GM19395 (cell line): ENCODE measurements at regions not wholly inside any gene's neighbourhood (a gene's known extent, or its start where the extent isn't known, plus 50 kb on each side); places are given as distances from the start of the nearest gene placed in this dataset.
"Not testable (repeated sequence)": the region's sequence is repeated elsewhere in the genome, so short reads cannot be mapped to it uniquely, and the experiment has no call there.

Experiments
- ATAC-seq: cut with Tn5 transposase; IDR thresholded peaks from one replicate; pipeline ENCODE4 v1.9.1; 2021; ENCODE audit warnings: mild to moderate bottlenecking, moderate library complexity; ENCODE audit not compliant: unreplicated experiment

DNA sequence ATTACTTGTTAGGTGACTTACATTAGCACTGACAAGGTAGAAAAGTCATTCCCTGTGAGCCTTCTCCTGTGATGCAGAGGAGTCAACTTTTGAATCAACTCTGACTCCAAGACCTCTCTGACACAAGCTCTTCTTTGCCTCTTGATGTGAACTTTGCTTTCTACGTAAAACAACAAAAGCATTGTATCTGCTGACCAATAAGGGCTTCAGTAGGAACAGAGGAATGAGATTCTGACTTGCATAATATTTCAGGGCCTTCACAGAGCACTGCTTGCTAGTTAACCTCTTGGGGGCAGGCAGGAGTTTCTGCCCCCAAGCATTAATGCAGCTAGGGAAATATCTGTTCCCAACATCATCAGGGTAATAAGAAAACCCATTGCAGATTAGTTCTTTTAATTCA, 791.5 kb downstream of the BCL11A start:
- ATAC-seq, result no peak

DNA sequence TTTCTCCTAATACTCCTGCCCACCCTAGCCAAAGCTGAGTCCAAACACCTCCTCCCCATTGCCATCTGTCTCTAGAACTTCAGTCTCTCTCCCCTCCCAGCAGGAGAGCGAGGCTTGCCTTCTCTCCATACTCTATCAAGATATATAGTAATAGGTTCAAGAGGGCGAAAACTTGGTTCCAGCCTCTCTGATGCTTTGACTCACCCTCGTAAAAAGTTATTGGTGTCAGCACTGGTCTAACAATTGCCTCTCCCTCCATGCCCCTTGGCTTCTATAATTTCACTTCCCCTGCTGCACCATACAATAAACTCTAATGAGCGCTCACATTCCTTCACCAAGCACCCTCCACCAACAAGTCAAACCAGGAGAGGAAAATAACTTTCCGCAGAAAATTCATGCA, 797.3 kb downstream of the BCL11A start:
- no peak for ATAC-seq

DNA sequence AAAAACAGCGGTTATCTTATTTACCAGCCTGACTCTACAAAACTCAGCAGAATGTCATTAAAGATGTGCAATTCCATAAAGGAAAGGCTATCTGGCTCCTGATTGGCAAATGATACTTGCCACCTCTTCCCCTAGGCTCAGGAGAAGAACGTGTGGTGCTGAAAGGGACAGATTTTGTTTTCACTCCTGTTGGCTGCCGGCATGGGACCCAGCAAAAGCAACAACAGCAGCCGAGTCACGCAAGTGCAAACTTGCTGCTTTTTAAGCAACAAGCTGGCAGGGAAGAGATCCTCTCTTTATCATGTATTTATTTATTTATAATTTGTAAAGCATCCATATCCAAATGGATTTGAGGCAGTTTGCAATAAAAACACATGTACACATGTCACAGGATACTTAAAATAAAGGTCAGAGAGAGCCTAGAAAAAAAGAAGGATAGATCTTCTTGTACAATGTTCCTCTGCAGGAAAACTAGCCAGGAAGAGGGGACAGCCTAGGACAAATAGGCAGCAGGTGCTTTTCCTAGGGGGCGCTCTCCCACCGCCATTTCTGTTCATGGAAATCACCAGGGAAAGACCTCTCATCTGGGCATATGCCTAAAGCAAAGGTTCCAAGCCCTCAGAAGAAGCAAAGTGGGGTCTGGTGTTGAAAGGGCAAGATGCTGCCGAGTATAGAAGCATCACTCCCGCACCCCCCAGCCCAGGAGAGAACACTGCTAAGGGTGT, 799.3 kb downstream of the BCL11A start:
- ATAC-seq, result no peak

DNA sequence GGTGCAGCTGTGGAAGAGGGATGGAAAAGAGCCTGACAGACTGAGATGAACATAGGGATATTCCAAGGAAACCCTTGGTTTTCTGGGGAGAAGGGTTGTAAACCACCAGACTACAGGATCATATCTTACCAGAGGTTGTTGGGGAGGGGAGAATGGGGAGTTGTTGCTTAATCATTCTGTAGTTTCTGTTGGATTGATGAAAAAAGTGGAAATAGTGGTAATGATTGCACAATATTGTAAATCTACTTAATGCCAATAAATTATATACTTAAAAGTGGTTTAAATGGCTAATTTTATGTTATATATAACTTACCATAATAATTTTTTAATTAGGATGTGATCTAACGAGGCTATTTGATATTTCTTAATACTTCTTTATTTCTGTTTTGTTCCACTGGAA, 800.9 kb downstream of the BCL11A start:
- ATAC-seq, result no peak

DNA sequence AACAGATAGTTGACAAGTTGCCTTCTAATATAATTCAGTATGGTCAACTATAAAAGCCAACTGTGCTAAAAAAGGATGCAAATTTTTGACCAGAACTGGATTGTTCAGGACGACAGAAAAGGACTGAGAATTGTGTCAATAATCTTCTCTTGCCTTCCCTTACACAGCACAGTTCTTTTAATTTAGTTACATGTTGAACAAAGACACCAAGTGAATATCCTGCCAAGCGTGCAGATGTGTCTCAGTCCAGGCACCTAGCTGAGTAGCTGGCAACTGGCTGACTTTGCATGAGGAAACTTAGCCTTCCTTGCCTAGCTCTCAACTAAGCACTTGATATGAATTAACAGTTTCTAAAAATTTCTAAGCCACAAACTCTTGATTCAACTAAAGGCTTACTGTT, 801.4 kb downstream of the BCL11A start:
- ATAC-seq, result no peak

DNA sequence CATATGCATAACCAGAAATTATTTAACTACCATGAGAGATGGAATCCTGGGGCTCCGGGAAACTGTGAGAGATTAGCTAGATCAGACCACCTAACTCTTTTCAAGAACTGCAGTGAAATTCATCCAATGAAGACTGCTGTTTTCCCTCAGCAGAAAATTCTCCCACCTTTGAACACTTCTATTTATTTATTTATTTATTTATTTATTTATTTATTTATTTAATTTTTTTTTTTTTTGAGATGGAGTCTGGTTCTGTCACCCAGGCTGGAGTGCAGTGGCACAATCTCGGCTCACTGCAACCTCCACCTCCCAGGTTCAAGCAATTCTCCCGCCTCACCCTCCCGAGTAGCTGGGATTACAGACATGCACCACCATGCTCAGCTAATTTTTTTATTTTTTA, 802.2 kb downstream of the BCL11A start:
- ATAC-seq, result not testable (repeated sequence)

DNA sequence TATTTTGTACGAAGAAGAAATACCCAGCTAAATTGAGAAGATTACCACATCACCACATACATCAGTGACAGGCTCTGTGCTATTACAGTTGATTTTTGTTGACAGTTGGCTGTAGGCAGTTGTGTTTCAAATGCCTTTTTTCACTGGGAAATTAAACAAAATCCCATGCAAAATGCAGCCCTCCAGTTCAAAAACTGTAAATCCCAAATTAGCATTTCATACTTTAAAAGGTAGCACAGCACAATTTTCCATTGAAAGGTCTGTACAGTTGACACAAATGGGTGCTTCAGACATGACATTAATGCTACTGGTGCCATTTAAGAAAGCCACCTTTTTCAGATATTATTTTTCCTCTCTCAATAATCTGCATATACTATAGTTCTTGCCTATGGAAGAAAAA, 807.2 kb downstream of the BCL11A start:
- ATAC-seq, result no peak

DNA sequence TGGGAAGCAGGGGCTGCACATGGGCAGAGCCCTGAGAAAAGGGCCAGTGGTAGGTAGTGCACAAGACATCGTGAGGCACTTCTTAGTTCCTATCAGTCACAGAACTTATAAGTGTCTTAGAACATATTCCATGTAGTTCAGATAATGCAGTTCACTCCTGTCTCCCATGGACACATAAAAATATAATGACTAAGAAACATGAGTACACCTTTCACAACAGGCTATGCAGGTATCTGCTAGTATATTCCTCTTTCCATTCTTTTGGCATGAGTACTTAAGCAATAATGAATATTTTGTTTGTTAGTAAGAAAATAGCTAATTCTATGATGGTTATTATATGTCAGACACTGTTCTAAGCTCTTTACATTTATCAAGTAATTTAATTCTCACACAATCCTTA, 808.4 kb downstream of the BCL11A start:
- ATAC-seq, result no peak

DNA sequence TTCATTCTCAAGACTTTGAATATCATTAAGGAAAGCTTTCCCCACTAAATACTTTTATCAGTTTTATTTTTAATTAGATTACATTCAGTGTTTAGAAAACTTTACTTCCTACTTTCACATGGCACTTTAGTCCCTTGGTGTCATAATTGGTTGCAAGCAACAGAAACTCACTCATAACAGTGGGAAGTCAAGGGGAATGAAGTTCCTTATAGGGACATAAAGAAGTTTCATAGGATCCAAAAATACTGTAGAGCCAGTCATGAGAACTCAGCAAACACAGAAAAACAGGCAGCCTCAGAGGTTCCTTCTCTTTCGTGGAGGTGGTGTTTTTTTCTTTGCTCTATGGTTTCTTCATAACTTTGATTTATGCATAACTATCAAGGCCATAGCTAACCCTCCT, 809.0 kb downstream of the BCL11A start:
- ATAC-seq, result no peak

DNA sequence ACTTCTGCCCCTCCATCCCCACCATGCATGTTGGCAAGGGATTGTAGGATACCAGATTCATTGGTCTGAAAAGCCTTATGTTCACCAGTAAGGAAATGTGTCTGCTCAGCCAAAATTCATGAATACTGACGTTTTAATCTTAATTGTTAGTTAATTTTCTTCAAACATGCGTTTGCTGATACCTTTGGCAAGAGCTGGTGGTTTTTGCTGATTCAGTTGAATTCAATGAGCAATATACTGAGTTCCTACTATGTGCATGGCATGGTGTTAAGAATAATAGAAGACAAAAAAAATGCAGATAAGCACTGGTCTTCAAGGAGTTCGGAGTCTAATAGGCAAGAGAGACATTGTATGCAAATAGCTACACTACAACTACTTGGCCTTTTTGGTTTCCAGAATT, 811.6 kb downstream of the BCL11A start:
- no peak for ATAC-seq

DNA sequence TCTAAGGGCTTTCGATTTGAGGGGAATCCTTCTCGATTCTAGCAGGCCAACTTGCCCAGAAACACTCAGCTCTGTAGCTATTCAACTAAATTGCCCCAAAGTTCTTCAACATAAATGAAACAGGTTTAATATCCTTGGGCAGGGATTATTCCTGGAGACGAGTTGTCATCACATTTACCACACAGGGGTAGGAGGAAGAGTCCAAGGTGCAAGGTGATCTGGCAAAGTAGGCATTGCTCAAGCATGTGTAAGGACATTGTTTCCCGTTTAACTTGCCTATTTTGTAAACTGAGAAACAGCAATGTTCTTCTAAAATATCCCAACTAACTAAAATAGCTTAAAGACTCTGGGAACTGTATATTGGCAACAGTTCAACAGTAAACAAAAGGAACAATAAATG, 814.3 kb downstream of the BCL11A start:
- no peak for ATAC-seq

DNA sequence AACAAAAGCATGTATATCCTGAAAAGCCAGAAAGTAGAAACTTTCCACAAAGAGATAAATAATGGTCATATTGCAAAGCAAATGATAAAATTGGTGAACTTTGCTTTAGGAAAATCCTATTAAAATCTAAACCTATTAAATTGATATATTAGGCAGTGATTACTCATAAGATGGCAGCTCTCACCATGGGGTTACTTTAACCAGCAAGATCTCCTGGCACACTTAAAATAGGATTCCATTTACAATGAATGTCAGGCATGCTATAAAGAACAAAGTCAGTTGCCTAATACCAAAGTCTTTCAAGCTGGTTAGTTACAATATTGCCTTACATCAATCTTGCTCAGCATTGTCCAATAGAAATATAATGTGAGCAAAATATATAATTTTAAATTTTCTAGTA, 816.2 kb downstream of the BCL11A start:
- ATAC-seq, result no peak

DNA sequence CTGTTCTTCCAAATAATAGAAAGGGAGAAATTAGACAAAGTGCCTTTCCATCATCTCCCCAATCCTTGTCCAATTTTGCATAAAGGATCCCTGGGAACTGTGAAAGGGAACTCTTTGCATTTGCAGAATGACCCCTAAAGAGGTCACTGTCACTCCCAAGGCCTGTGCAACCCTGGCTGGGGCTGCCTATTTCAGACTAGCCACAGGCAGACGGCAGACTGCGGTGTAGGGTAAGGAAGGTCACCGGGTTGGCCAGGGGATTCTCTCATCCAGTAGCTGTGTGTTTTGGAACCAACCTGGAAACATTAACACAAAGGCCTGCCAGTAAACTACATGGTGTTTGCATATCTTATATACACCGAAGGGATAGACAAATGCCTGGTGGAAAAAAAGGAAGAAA, 818.7 kb downstream of the BCL11A start:
- ATAC-seq, result no peak

DNA sequence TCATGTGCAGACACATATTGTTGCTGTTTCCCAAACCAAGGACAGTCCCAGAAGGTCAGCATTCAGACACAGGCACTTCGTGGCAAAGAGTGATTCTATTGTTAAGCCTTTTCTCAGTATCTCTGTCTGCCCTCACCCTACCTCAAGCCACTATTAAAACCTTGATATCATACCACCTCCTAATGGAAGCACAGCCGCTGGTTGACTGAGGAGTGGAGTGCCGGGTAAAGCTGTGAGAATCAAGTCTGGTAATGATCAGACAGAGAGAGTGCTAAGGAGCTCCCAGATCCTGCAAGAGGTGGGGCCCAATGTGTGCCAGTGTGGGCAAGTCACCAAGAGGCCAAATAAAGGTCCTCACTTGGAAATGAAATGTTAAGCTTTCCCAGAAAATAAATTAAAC, 819.5 kb downstream of the BCL11A start:
- ATAC-seq, result no peak

DNA sequence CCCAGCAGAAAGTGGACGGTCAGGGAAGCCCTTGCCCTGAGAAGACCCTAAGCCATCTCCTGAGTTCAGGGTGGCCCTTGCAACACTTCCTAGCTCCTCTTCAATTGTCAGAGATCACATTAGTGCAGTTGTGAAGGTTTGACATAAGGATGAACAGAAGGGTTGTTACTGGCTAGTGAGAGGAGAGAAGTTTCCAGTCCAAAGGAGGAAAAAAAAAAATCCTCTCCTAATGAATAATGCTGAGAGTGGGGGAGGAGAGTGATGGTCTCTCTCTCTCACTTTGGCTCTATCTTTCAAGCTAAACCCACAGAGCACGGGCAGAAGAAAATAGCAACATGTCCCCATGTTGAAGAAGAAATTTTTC, 819.9 kb downstream of the BCL11A start:
- ATAC-seq, result no peak

DNA sequence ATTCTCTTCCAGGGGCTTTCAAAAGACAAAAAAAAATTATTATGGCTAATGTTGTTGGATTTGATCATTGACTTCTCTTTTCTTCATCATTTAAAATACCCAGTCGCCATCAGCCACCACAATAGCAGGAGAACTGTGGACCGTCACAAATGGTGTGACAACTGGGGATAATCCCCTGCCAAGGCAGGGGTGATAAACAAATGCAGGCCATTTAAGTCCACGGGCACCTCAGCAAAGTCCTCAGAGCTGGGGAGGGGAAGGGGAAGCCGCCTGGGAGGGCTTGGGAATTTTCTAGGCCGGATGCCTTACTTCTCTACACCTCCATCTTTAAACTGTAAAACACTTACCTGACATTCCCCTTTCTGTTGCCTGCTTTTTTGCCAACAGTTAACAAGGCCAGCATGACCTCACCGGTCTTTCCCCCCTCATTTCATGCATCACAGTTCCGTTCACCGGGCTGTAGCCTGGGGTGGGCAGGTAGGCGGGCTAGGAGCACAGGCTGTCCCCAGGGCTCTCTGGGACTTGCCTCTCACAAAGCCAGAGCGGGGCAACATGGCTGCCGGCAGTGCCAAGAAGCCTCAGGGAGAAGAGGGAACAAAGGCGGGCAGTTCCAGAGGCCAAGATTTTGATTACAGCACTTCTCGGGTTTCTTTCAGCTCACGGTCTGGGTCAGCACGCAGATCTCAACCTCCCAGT, 820.4 kb downstream of the BCL11A start:
- no peak for ATAC-seq

DNA sequence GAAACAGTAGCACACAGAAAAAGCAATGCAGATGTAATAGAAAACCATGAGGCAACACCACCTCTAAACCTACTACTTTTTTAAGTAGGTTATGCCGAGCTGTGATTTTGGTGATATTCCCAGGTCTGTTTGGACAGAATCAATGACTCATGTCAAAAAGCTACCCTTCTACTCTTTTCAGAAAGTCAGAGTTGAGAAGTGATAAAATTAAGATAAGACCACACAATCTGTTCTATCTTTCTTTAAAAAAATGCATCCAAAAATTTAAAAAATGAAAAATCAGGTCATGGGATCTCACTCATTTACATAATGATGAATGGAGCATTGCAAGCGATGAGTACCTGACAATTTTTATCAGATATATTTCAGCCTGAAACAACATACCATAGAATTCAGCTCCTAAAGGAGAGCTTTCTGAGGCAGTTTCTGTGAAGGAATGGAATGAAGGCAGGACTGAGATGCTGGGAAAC, 826.3 kb downstream of the BCL11A start:
- ATAC-seq, result no peak

DNA sequence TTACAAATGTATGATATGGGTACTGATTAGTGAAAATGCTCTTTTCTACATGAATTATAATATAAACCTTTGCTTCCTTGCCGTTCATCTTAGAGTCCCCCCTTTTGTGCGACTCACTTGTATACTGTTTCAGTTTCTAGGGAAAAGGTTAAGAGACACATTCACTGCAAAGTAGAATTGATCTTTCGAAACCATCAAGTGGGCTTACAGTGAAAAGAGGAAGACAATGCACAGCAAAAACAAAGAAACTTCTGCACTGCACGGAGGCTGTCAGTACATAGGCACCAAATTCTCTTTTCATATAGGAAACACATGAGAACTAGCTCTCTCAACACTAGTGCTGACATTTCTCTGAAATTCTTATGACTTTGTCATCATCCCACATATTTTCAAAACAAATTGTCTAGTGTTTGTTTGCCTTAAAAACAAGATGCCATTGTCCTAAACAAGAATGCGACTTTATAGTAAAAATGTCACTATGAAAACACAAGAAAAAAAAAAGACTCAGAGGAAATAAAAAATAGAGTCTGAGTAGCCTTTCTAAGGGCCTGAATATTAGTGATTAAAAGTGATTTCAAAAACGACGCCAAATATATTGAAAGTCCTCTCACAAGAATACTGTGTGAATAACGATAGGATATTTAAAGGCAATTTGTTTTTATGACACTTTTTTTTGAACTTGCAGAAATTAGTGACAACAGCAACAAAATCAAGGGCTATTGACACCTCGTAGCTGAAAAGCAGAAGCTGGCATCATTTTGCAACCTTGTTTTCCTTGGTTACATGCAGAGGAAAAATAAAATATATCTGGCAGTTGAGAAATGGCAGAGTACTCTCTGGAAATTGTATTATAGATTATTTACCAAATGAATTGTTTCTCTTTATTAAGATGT, 827.0 kb downstream of the BCL11A start:
- peak; percentile 91 for ATAC-seq

DNA sequence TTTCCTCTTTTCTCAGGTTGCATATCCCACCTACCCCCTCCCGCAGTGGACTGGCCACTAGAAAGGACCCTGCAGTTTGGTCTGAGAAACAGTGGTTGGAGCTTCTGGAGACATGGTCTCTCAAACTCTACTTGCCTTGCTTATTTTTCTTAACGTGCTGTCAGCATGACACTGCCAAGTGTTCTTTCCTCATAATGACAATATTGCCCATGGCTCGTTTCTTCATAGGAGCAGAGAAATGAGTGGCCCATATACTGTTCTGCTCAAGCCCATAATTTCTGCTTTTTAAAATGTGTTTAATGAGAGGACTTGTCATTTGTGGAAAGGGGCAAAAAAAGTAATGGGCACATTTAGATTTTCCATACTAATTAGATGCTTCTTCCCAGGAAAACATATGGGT, 828.7 kb downstream of the BCL11A start:
- ATAC-seq, result no peak

DNA sequence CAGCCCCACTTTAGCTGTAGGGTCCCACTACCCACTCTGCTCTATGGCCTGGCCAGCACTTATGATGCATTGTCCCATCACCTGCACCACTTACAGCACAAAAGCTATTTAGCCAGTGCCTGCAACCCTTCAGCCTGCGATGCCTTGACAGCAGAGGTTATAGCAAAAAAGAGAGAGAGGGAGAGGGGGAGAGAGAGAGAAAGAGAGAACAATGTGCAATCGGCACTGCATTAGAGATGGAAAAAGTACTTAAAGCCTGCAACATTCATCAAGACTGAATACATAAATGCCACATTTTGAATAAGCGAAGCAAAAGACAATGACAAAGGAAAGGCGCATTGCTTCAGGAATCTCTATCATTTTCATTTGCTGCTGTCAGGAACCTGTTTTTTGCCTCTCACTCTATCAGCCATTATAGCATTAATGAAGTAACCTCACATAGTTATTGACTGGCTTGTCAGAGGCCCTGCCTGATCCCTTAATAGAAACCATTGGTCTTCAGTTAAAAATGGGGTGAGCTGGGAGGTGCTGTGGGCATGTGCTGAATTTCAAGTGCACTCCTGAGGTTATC, 833.1 kb downstream of the BCL11A start:
- no peak for ATAC-seq

DNA sequence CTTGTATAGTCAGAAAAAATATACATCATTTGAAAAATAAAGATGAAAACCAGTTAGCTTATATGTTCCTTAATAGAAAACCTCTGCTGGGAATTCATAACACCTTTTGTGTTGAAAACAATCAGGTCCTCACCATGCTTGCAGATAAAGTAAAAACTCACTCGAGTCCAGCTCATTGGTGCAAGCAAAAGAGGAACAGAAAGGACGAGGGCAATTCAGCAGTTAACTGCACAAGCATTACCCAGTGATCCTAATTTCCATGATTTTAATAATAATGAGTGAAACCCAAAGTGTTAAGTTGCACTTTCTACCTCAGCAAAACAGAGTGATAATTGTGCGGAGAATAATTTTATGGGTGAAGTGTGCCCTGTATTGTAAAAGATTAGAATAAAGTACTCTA, 839.9 kb downstream of the BCL11A start:
- peak; percentile 60 for ATAC-seq
